ENCODE measurements at regions not wholly inside any gene's neighbourhood (a gene's known extent, or its start where the extent isn't known, plus 50 kb on each side); places are given as distances from the start of the nearest gene placed in this dataset.

DNA sequence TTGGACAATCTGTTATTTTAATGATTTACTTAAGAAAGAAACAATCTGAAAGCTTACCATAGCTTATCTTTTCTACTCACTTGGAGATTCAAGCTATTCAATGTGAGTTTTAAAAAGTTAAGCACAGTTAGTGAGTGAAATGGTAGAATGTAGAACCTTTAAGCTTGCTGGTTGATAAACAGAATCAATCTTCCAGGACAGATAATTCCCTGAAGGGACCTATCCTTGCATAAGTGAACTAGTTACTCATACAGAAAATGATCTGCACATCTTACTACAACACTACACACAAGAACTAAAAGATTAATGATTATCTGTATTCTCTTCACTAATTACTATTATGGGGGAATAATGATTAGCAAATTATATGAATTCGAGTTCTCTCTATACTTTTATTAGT, 165.6 kb downstream of the PALM2AKAP2 start:
- DNase-seq (ENCODE audit: low read depth, low spot score): no peak

DNA sequence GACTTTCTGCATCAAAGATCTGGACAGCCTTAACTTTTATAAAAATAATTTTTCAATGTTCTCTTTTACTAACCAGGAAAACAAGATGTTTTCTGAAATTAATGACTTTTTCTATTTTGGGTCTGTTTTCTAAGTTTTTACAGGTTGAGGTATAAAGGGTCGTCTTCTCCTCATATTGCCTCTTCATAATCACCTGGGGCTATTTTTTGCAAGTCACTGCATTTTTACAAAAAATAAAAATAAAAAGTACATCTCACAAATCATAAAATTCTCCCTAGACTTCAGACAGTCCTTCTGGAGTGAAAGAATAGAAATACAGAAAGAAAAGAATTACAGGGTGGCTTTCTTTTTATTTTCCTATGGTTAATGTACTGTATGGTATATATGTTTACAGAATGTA, 168.5 kb downstream of the PALM2AKAP2 start:
- DNase-seq (ENCODE audit: low read depth, low spot score): no peak

DNA sequence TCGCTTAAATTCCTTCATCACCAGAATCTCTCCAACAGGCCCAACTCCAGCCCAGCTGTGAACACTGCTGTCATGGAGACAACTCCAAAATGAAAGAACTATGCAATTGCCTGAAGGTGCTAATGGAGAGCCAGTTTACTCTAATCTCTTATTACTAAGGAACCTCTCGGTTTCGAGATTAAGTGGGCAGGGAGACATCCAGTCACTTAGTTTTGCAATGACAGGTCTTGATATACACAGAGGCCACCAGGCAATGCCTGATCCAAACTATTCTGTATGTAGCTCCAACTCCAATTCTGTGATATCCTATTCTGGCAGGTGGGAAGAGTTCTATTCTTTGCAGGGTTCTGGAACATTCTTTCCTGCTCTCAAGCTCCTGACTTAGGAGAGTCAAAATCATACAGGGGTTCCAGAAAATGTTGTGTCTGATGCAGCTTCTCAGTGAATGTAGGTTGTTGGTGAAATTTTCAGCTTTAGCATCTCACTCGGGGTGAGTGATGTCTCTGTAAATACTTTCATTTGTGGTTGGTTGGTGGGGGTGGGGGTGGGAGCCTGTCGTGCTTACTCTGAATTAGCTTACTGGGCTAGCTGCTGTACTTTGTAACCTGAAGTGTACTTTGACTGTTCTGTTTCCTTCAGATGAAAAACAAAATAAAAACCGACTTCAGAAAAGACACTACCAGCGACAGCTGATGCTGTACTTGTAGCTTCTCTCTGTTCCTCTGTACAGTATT, 170.9 kb downstream of the PALM2AKAP2 start:
- no peak for DNase-seq (ENCODE audit: low read depth, low spot score)

GRCh38 chr9:109953300-109953699, 173.3 kb downstream of the PALM2AKAP2 start:
- DNase-seq (ENCODE audit: low read depth, low spot score): no peak

GRCh38 chr9:109953813-109954497, 174.0 kb downstream of the PALM2AKAP2 start:
- no peak for DNase-seq (ENCODE audit: low read depth, low spot score)

- no peak for DNase-seq (ENCODE audit: low read depth, low spot score)
These were observed 176.9 kb downstream of the PALM2AKAP2 start for GRCh38 chr9:109956717-109957440.

DNA sequence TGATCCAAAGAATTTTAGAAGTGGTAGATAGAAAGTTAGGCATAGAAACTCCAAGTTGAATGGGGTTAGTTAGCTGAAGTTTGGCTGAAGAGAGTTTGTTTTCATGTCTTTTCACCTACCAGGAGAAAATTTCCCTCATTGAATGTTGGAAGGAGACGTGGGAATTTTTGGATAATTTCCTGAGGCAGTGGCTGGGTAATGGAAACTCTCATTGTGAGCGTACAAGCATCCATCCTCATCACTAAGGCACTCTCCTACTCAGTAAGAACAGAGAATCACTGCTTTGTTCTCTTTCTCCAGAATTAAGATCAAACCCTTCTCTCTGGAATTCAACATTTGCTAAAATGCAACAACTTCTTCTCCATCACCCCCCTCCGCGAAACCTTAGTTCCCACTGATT, 179.7 kb downstream of the PALM2AKAP2 start:
- DNase-seq (ENCODE audit: low read depth, low spot score): no peak

DNA sequence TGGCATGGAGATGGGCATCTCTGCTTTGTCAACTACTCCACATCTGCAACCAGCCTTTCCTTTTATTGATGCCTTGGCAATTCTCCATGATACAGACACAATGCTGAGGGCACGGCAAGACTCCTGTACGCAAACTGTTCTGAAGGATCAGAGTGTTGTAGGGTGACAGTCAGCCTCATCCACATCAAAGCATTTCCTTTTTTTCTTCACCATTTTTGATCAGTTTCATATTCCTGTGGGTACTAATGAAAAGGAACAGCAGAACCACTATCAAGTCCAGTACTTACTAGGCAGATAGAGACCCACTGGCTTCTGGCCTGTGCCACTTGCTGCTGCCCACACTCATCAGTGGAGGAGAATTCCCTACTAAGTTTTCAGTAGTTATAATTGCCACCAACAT, 181.6 kb downstream of the PALM2AKAP2 start:
- no peak for DNase-seq (ENCODE audit: low read depth, low spot score)

DNA sequence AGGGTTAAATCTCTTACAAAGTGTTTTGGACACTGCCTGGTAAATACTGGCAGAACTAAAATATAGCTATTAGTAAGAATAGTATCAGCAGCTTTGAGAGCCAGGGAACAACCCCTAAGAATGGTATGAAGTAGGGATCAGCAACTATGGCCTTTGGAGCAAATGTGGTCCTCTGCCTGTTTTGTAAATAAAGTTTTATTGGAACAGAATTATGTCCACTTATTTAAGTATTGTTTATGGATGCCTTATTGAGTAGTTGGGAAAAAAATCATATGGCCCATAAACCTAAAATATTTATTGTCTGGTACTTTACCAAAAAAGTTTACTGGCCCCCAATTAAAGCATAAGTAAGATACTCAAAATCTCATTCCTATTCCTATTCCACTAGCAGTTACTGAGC, 182.2 kb downstream of the PALM2AKAP2 start:
- DNase-seq (ENCODE audit: low read depth, low spot score): no peak

GRCh38 chr9:109963079-109963478, 183.1 kb downstream of the PALM2AKAP2 start:
- DNase-seq (ENCODE audit: low read depth, low spot score): no peak

- DNase-seq (ENCODE audit: low read depth, low spot score): no peak
These were observed 186.8 kb downstream of the PALM2AKAP2 start for GRCh38 chr9:109966643-109967368.

DNA sequence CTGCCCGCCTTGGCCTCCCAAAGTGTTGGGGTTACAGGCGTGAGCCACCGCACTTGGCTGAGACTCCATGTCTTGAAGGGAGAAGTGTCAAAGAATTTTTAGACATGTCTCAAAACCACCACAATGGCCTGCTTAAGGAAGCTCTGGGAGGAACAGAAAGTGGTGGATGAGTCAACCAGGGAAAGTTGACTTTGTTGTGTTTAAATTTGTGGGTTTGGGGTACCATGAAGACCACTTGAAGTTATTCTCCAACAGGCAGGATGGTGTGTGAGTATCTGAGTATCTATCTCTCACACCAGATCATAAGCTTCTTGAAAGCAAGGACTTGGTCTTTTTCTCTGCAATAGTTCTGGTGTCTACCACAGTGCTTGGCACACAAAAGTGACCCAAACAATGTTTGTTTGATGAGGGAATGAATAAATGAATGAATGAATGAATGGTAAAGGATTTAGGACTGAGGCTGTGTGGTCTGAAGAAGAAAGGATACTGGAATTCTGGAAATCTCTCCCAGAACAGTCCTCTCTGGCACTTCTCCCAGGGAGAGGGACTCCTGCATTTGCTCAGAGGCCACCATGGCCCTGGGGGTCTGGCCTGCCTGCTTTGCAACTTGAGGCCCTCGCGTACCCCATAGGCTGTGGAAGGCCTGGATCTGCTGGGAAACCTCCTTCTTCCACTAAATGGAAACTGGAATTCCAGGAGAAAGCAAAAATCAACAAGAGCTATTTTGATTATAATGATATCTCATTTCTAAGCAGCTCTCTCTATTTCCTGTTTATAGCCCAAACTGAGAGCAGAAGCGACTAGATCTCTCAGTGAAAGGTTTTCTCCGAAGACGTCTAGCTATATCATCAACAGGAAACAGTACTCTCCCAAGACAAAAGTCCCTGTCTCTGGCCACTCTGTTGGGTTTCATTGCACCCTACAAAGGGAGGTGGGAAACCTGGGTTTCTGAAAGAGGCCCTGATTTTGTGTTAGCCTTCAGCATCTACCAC, 187.9 kb downstream of the PALM2AKAP2 start:
- DNase-seq (ENCODE audit: low read depth, low spot score): peak; percentile 19

- DNase-seq (ENCODE audit: low read depth, low spot score): peak; percentile 27
These were observed 189.0 kb downstream of the PALM2AKAP2 start for GRCh38 chr9:109969011-109969410.

GRCh38 chr9:109969573-109970237, 189.7 kb downstream of the PALM2AKAP2 start:
- DNase-seq (ENCODE audit: low read depth, low spot score): peak; percentile 97

GRCh38 chr9:109971226-109971625, 191.2 kb downstream of the PALM2AKAP2 start:
- DNase-seq (ENCODE audit: low read depth, low spot score): no peak

- no peak for DNase-seq (ENCODE audit: low read depth, low spot score)
These were observed 192.3 kb downstream of the PALM2AKAP2 start for GRCh38 chr9:109972026-109972882.

- no peak for DNase-seq (ENCODE audit: low read depth, low spot score)
These were observed 193.3 kb downstream of the PALM2AKAP2 start for GRCh38 chr9:109973336-109973735.

- DNase-seq (ENCODE audit: low read depth, low spot score): no peak
These were observed 194.3 kb downstream of the PALM2AKAP2 start for GRCh38 chr9:109974143-109974917.

Data from pulmonary artery endothelial cell (primary cell).